Ovary (tissue), 7 donors: ENCODE measurements at regions not wholly inside any gene's neighbourhood (a gene's known extent, or its start where the extent isn't known, plus 50 kb on each side); places are given as distances from the start of the nearest gene placed in this dataset.

Experiments
- DNase-seq, 5 donors: peaks; one replicate each; pipeline ENCODE4 v3.0.0-alpha.2; 2019 to 2020
- H3K27ac ChIP-seq, 2 donors: fragments of 200-600 bp; one replicate each; pipeline versions ENCODE4 v1.5.1 to v1.8.0; 2019 to 2022
- H3K27me3 ChIP-seq: fragments of 200-600 bp; one replicate; pipeline ENCODE4 v1.8.0; 2022
- H3K36me3 ChIP-seq: fragments of 200-600 bp; sonication (generic); one replicate; pipeline ENCODE4 v1.5.1; 2019
- H3K4me1 ChIP-seq: one replicate; pipeline ENCODE4 v1.8.1; 2013; ENCODE audit warnings: mild to moderate bottlenecking, moderate library complexity; ENCODE audit not compliant: insufficient read depth
- H3K4me3 ChIP-seq: fragments of 200-600 bp; sonication (generic); one replicate; pipeline ENCODE4 v1.5.1; 2017
- H3K9me3 ChIP-seq, 2 donors: fragments of 200-600 bp in 1 of 2; sonication (generic) in 1 of 2; one replicate each; pipeline versions ENCODE4 v1.5.1 to v1.8.1; 2013 to 2019; ENCODE audit warnings: mild to moderate bottlenecking in 1 of 2, moderate library complexity in 1 of 2
- EP300 ChIP-seq: sonication (generic); formaldehyde crosslinking; IDR thresholded peaks from one replicate; pipeline ENCODE4 v1.6.1; 2017; ENCODE audit warnings: antibody characterized with exemption
- POLR2A ChIP-seq: fragments of 450-650 bp; IDR thresholded peaks from one replicate; pipeline ENCODE4 v1.6.1; 2017; ENCODE audit warnings: antibody characterized with exemption, mild to moderate bottlenecking, moderate library complexity
- WGBS, 3 donors: extraction: QIAGEN DNeasy Blood & Tissue Kit in 1 of 3; methylation state at CpG; one replicate each; pipeline versions ENCODE4 v1.1.5 to v1.1.7; 2013 to 2017; 5-methylcytosine and 5-hydroxymethylcytosine counted together
- intact Hi-C, 4 donors: fragments of 100-400 bp; cut with DNase I; formaldehyde crosslinking; loops; one replicate each; pipeline versions ENCODE4 v1.11.0 to v1.15.1; 2022 to 2023
- TF ChIP-seq, protein P1 (sequence below), 3 donors: fragments of 450-650 bp in 2 of 3; fragments of 200-600 bp in 1 of 3; IDR thresholded peaks; one replicate each; pipeline versions ENCODE4 v1.5.1 to v1.8.0; 2016 to 2022; ENCODE audit warnings: antibody characterized with exemption in 3 of 3, mild to moderate bottlenecking in 1 of 3
- donor health status: DM: no; HTN: no; CAD: no; lungs with moderate emphysema.
- donor health status: DM: no; HTN: no; CAD: no.
- donor health status: Bipolar disorder and iron deficiency.
- donor health status: DM: no; HTN: no; CAD: no.
- donor health status: DM: yes; HTN: yes; CAD: no.

DNA sequence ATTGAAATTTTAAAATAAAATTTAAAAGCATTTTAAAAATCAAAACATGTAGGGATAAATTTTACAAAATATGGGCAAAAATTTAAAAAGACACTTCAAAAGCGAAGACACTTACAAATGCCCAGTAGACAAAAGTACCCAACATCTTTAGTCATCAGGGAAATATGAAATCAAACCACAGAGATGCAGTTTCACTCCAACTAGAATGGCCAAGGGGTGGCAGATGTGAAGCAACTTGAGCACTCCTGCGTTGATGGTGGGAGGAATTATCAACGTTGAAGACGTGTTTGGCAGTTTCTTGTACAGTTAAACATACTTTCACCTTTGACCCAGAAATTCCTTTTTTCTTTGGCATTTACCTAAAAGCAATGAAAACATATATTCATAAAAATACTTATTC lies 518.0 kb upstream of the SGCG start:
- TF ChIP-seq, protein P1, sequence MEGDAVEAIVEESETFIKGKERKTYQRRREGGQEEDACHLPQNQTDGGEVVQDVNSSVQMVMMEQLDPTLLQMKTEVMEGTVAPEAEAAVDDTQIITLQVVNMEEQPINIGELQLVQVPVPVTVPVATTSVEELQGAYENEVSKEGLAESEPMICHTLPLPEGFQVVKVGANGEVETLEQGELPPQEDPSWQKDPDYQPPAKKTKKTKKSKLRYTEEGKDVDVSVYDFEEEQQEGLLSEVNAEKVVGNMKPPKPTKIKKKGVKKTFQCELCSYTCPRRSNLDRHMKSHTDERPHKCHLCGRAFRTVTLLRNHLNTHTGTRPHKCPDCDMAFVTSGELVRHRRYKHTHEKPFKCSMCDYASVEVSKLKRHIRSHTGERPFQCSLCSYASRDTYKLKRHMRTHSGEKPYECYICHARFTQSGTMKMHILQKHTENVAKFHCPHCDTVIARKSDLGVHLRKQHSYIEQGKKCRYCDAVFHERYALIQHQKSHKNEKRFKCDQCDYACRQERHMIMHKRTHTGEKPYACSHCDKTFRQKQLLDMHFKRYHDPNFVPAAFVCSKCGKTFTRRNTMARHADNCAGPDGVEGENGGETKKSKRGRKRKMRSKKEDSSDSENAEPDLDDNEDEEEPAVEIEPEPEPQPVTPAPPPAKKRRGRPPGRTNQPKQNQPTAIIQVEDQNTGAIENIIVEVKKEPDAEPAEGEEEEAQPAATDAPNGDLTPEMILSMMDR (IDR thresholded peaks at IDR 0.05) = no peak
- no peak for TF ChIP-seq EP300
- TF ChIP-seq POLR2A = no peak

DNA sequence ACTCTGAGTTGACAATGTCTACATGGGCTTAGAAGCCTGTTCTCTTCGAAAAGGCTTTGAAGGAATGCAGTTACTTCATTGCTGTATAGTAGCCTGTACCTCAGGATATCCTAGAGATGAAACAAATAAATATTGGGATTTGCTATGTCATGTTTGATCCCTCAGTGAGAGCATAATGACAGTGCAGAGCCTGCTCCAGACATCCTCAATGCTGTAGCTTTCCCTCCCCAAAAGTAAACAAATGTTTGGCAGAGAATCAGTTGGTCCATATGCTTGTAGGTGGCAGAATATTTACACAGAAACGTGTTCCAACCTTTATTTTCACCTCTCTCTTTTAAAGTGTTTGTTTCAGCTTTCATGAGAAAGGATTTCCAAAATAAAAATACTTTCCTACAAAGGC lies 515.3 kb upstream of the SGCG start:
- H3K27me3 ChIP-seq = no peaks in the 10 kb centered on the region
- WGBS, 3 donors = 25 to 43% (median 36%) methylated on average over 2 of the region's 2 CpGs
- TF ChIP-seq EP300 = no peak
- TF ChIP-seq POLR2A = no peak
- TF ChIP-seq, protein P1 (IDR thresholded peaks at IDR 0.05) = no peak
- no peak overlapping the region for H3K4me3 ChIP-seq
- no peaks in the 10 kb centered on the region for H3K4me1 ChIP-seq
- no peaks in the 10 kb centered on the region for H3K9me3 ChIP-seq
- H3K36me3 ChIP-seq = no peaks in the 10 kb centered on the region
- intact Hi-C loops = no loop called here
- no peak overlapping the region for H3K27ac ChIP-seq
- no peak for DNase-seq

More for the DNA sequence above, 518.0 kb upstream of the SGCG start:
- intact Hi-C loops = no loop called here
- no peaks in the 10 kb centered on the region for H3K4me1 ChIP-seq
- no peak overlapping the region for H3K27ac ChIP-seq
- H3K27me3 ChIP-seq = no peaks in the 10 kb centered on the region
- no peak overlapping the region for H3K4me3 ChIP-seq
- no peaks in the 10 kb centered on the region for H3K36me3 ChIP-seq
- H3K9me3 ChIP-seq = no peaks in the 10 kb centered on the region
- 66 to 75% (median 69%) methylated on average over 4 of the region's 4 CpGs for WGBS, 3 donors
- no peak for DNase-seq

DNA sequence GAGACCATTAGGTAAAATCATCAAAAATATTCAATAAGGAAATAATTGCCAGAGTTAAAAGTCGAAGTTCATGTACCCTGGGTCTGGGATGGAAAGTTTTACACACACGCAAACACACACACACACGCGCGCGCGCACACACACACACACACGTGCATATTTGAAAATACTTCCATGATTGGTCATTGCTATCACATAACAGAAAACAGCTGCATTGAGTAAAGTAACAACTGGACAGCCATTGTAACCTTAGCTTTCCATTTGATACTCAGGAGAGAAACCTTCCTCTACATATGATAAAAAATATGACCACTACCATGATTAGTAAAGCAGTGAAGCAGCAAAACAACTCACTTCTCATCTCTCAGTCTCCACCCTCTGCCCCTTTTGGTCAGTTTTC lies 490.0 kb upstream of the SGCG start:
- TF ChIP-seq EP300 = no peak
- TF ChIP-seq, protein P1 (IDR thresholded peaks at IDR 0.05) = no peak
- TF ChIP-seq POLR2A = no peak
- Histone ChIP-seq H3K4me1 (no peaks in the 10 kb centered on the region), H3K4me3 (no peak overlapping the region), H3K27me3 (no peaks in the 10 kb centered on the region), H3K9me3 (no peaks in the 10 kb centered on the region), H3K27ac (no peak overlapping the region), H3K36me3 (no peaks in the 10 kb centered on the region)
- 74 to 80% (median 79%) methylated on average over 8 of the region's 8 CpGs for WGBS, 3 donors
- intact Hi-C loops = no loop called here
- no peak for DNase-seq

DNA sequence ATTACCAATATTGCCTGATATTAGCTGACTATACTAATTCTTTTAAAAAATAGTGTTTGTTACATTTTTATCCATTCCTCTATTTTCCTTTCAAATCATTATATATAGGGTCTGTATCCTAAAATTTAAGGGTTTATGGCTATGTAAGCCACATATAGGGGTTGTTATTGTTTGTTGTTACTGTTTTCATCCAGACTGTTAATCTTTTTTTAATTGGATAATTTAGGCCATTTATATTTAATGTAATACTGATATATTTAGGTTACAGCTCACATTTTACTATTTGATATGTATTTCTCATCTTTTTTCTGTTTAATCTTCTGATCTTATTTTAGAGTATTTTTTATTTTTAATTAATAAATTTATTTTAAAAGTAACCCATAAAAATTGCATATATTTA lies 487.1 kb upstream of the SGCG start:
- Histone ChIP-seq H3K27ac (no peak overlapping the region), H3K4me1 (no peaks in the 10 kb centered on the region), H3K27me3 (no peaks in the 10 kb centered on the region), H3K4me3 (no peak overlapping the region), H3K9me3 (no peaks in the 10 kb centered on the region), H3K36me3 (no peaks in the 10 kb centered on the region)
- no peak for TF ChIP-seq POLR2A
- TF ChIP-seq, protein P1 (IDR thresholded peaks at IDR 0.05) = no peak
- TF ChIP-seq EP300 = no peak
- no peak for DNase-seq
- intact Hi-C loops = no loop called here

DNA sequence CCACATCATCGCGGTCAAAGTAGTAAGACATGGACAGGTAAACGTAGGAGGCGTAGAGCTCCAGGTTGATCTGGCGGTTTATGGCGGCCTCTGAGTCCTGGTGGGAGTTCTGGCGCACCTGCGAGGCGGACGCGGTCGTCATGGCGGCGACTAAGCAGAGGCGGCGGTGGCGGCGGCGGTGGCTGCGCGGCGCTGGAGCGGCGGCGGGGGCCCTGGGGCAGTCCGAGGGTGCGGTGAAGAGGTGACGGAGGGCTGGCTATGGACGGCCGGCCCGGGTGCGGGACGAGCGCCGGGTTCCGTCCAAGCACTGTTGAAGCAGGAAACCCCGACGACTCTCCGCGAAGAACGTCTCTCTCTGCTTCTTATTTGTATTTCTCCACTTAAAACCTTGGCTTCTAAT lies 484.3 kb upstream of the SGCG start:
- TF ChIP-seq, protein P1 (IDR thresholded peaks at IDR 0.05) = no peak
- TF ChIP-seq POLR2A (no peak), EP300 (no peak)
- DNase-seq = no peak
- no peaks in the 10 kb centered on the region for H3K4me1 ChIP-seq
- 68 to 79% (median 78%) methylated on average over 41 of the region's 41 CpGs for WGBS, 3 donors
- no peaks in the 10 kb centered on the region for H3K36me3 ChIP-seq
- intact Hi-C loops = no loop called here
- H3K9me3 ChIP-seq = no peaks in the 10 kb centered on the region
- no peak overlapping the region for H3K4me3 ChIP-seq
- H3K27me3 ChIP-seq = no peaks in the 10 kb centered on the region
- H3K27ac ChIP-seq = no peak overlapping the region
